ENCODE measurements at regions not wholly inside any gene's neighbourhood (a gene's known extent, or its start where the extent isn't known, plus 50 kb on each side); places are given as distances from the start of the nearest gene placed in this dataset.

DNA sequence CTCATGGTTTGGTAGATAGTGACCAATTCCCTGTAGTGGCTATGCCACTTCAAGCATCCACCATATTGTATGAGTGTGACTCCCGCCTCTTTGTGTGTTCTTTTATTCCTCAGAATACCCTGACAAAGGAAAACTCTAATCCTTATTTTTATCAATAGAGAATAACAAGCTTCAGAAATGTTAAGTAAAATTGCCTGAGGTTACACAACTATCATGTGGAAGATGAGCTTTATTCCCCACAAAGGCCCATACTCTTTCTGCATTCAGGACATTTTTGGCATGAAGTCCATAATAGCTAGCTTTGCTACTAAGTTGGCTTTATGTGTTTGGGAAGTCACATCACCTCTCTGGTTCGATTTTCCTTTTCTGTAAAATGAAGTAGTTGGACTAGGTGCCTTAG is 276.8 kb downstream of the PIK3C3 start:
- no peak for TF ChIP-seq POLR2A (IDR thresholded peaks at IDR 0.05; ENCODE audit: low read depth, low read length)
- FAIRE-seq (no peak), DNase-seq (ENCODE audit: insufficient read length) (no peak)

DNA sequence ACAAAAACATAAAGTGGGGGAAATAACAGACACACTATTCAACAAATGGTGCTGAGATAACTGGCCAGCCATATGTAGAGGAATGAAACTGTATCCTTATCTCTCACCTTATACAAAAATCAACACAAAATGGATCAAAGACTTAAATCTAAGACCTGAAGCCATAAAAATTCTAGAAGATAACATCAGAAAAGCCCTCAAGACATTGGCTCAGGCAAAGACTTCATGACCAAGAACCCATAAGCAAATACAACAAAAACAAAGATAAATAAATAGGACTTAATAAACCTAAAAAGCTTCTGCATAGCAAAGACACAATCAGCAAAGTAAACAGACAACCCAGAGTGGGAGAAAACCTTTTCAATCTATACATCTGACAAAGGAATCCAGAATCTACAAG is 278.9 kb downstream of the PIK3C3 start:
- DNase-seq (ENCODE audit: insufficient read length) (no peak), FAIRE-seq (no peak)
- TF ChIP-seq TAF1 (IDR thresholded peaks at IDR 0.05; ENCODE audit: borderline replicate concordance, low read depth, low read length) (no peak), POLR2A (IDR thresholded peaks at IDR 0.05; ENCODE audit: low read depth, low read length) (no peak), POLR2AphosphoS5 (IDR thresholded peaks at IDR 0.05; ENCODE audit: low read depth, low read length) (no peak)

DNA sequence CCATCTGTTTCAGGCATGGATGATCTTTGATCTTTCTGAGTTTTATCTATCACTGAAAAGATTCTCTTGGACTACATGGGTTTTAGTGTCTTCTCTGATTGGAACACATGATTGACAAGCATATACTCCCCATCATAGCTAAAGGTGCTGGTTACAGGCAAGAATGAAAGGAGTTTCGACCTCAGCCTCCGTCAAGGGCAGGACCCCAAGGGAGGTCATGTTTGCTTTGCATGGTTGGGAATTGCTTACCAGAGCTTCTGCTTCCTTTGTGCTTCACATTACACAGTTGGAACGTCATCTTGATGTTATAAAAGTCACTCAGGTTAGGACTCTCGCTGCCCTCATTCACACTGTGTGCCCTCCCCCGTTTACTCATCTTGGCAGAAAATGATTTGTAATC is 287.7 kb downstream of the PIK3C3 start:
- FAIRE-seq (no peak), DNase-seq (ENCODE audit: insufficient read length) (no peak)
- TF ChIP-seq POLR2A (IDR thresholded peaks at IDR 0.05; ENCODE audit: low read depth, low read length) (no peak), TAF1 (IDR thresholded peaks at IDR 0.05; ENCODE audit: borderline replicate concordance, low read depth, low read length) (no peak), POLR2AphosphoS5 (IDR thresholded peaks at IDR 0.05; ENCODE audit: low read depth, low read length) (no peak)

DNA sequence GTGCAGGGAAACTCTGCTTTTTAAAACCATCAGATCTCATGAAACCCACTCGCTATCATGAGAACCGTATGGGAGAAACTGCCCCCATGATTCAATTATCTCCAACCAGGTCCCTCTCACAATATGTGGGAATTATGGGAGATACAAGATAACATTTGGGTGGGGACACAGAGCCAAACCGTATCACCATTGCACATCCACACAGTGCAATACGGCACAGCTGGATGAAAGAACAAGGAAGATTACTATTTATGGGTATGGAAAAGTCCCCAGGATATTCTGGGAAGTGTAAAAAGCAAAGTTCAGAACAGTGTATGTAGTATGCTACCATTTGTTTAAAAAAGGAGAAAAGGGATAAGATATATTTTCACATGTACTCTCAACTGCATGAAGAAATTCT is 290.1 kb downstream of the PIK3C3 start:
- DNase-seq (ENCODE audit: insufficient read length) (no peak), FAIRE-seq (no peak)
- no peak for TF ChIP-seq TAF1 (IDR thresholded peaks at IDR 0.05; ENCODE audit: borderline replicate concordance, low read depth, low read length)
- TF ChIP-seq POLR2A (IDR thresholded peaks at IDR 0.05; ENCODE audit: low read depth, low read length): no peak
- TF ChIP-seq POLR2AphosphoS5 (IDR thresholded peaks at IDR 0.05; ENCODE audit: low read depth, low read length): no peak

DNA sequence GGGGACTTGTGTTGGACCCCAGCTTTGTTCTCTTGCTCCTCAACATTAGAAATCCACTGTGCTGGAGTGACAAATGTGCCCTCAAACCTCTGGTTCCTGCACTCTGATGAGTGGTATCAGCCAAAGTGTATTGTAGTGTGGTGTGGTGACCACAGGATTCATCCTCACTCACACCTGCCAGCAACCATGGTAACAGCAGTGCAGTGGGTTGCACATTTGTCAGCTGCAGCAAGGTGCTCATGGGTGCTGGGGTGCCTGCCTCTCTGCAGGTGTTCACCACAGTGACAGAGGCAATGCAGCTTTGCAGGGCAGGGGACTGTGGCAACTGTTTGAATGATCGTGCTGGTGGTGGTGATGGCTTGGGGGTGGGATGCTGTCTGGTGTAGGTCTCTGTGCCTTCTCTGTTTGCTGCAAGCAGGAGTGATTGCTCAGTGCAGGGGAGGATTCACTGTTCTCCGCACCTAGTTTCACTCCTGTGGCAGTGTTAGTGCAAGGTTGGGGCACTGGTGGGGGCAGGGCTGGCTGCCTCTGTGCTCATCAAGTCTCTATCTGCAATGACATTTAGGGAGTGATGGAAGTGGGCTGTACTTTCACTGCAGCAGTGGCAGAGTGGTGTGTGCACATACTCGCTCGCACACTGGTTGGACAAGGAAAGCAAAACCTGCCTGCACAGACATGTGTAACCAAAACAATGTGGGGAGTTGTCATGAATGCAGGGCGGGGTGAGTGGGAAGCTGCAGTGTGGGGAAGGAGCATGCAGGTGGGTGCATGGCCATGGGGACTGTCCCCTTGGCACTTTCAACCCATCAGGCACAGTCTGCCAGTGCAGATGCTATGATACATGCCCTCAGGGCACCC is 301.1 kb downstream of the PIK3C3 start:
- FAIRE-seq (no peak), DNase-seq (ENCODE audit: insufficient read length) (no peak)
- TF ChIP-seq TAF1 (IDR thresholded peaks at IDR 0.05; ENCODE audit: borderline replicate concordance, low read depth, low read length): no peak

DNA sequence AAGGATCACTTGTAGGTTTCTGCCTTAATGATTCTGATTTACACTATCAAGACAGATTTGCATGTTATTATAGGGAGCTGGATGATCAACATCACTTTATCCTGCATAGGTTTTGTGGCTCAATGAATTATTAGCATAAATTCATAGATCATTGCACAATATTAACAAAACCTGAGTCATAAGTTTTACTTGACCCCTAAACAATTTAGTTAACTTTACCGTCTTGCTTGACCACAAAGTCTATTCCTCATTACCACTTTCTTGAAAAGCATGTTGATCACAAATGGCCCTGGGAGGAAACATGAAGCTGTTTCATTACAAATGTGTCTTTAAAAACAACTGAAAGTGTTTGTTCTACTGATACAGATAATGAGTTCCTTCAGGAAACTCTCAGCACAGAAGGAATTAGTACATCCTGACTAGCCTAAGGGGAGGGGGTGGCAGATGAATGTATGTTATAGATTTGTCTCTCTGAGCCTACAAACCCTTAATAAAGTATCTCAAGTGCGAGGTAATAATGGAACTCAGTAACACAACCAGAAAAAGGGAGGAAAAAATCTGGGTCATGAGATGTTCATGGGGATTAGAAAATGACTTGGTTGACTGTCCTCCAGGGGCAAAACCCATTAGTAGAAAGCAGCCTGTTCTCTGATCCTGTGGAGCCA is 303.4 kb downstream of the PIK3C3 start:
- FAIRE-seq (no peak), DNase-seq (ENCODE audit: insufficient read length) (no peak)
- no peak for TF ChIP-seq POLR2A (IDR thresholded peaks at IDR 0.05; ENCODE audit: low read depth, low read length)
- TF ChIP-seq POLR2AphosphoS5 (IDR thresholded peaks at IDR 0.05; ENCODE audit: low read depth, low read length): no peak
- TF ChIP-seq TAF1 (IDR thresholded peaks at IDR 0.05; ENCODE audit: borderline replicate concordance, low read depth, low read length): no peak

DNA sequence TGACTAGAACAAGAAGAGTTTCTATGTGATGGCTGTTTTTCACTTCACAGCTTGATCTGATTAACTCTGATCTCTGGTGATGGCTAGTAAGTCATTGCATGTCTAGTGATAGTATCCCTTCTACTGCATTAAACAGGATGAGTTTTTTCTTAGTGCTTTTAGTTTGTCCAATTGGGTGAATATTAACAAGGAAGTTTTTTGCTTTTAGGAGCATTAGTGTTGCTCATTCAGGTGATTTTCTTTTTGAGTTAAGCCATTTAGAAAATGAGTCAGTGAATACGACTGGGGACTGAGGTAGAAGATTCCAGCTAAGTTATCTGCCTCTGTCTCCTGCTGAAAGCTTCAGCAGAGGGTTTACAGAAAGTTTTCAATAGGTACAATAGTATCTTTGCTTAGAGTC is 306.7 kb downstream of the PIK3C3 start:
- DNase-seq (ENCODE audit: insufficient read length) (no peak), FAIRE-seq (no peak)
- TF ChIP-seq POLR2A (IDR thresholded peaks at IDR 0.05; ENCODE audit: low read depth, low read length) (no peak), TAF1 (IDR thresholded peaks at IDR 0.05; ENCODE audit: borderline replicate concordance, low read depth, low read length) (no peak), POLR2AphosphoS5 (IDR thresholded peaks at IDR 0.05; ENCODE audit: low read depth, low read length) (no peak)

DNA sequence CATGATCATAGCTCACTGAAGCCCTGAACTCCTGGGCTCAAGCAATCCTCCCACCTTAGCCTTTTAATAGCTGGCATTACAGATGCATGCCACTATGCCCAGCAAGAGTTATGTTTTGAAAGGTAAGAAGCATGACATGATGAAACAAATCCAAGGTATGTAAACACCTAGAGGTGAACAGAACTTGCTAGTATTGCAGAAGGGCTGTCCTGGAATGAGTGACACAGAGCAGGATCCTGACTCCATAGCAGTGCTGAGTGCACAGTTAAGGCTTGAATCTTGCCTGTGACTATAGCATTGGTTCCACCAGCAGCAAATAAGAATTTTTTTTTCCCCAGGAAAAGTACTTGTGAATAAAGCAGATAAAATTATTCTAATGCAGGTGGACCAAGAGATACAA is 309.5 kb downstream of the PIK3C3 start:
- FAIRE-seq: no peak
- no peak for TF ChIP-seq POLR2A (IDR thresholded peaks at IDR 0.05; ENCODE audit: low read depth, low read length)
- TF ChIP-seq POLR2AphosphoS5 (IDR thresholded peaks at IDR 0.05; ENCODE audit: low read depth, low read length): no peak
- TF ChIP-seq TAF1 (IDR thresholded peaks at IDR 0.05; ENCODE audit: borderline replicate concordance, low read depth, low read length): no peak
- no peak for DNase-seq (ENCODE audit: insufficient read length)

DNA sequence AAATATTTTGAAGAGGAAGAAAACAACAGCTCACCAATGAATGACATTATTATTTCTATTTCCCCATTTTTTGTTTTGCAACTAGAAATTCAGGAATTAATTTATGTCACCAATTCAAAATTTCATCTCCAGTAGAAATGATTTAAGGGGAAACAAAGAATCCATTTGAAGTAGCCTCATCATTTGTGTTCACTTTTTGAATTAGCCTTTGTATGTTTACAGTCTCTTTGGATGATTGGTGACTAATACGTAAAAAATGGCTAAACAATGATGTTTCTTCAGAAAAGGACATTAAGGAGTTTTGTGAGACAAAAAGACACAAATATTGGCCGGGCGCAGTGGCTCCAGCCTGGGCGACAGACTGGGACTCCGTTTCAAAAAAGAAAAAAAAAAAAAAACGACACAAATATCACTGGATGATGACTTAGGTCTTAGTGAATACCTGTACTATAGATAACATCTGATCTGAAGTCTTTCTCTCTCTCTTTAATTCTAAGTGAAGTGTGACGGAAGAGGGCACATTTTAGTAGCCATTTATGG is 313.2 kb downstream of the PIK3C3 start:
- no peak for DNase-seq (ENCODE audit: insufficient read length)
- no peak for FAIRE-seq
- TF ChIP-seq POLR2A (IDR thresholded peaks at IDR 0.05; ENCODE audit: low read depth, low read length): no peak
- no peak for TF ChIP-seq TAF1 (IDR thresholded peaks at IDR 0.05; ENCODE audit: borderline replicate concordance, low read depth, low read length)
- TF ChIP-seq POLR2AphosphoS5 (IDR thresholded peaks at IDR 0.05; ENCODE audit: low read depth, low read length): no peak

DNA sequence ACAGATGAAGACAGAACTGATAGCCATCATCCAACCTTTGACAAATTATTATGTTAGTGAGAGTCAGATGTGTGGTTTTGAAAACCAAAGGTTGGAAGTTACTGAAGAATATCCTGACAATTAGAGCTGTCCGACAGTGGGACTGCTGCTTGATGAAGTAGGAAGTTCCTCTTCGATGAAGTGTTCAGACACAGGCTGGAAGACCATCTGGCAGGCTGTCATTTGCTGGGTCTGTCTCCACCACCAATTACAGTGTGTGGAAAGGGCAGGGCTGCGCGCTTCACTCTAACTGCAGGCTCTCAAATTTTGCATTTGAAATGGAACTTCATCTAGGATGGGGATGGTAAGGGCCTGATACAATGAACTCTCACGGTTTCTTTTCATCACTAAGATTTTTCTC is 313.8 kb downstream of the PIK3C3 start:
- TF ChIP-seq POLR2AphosphoS5 (IDR thresholded peaks at IDR 0.05; ENCODE audit: low read depth, low read length): no peak
- TF ChIP-seq POLR2A (IDR thresholded peaks at IDR 0.05; ENCODE audit: low read depth, low read length): no peak
- no peak for TF ChIP-seq TAF1 (IDR thresholded peaks at IDR 0.05; ENCODE audit: borderline replicate concordance, low read depth, low read length)
- FAIRE-seq (no peak), DNase-seq (ENCODE audit: insufficient read length) (no peak)

DNA sequence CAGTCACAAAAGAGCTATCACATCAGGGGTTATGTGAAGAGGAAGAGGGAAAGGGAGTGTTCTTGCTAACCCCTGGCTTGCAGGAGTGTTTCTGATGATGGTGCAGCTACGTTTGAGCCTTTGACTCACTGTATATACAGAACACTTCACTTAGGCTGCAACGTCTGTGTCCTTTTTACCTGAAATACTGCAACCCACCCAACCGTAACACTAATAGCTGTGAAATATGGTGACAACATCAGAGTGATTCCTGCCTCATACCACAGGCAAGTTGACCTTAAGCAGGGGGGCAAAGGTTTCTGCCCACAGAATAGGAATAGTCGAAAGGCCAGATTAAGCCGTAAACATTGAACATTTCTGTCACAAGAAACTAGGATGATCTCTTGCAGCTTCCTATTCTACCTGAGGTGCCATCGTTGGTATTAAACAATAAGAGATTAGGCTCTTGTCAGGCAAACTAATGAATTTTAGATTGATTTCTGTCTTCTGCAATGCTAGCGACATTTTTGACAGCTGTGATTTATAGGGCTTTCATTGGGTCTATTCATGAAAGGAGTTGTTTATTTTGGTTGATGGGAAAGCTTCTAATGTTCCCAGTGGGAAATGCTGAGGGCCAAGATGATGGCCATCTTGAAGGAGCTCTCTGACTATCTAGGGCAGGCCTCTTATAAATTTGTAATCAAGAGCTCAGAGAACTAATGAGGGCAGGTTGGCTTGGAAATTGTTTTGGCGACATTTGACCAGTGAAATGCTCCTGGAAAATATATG is 316.8 kb downstream of the PIK3C3 start:
- DNase-seq (ENCODE audit: insufficient read length) (no peak), FAIRE-seq (no peak)
- TF ChIP-seq TAF1 (IDR thresholded peaks at IDR 0.05; ENCODE audit: borderline replicate concordance, low read depth, low read length) (no peak), POLR2A (IDR thresholded peaks at IDR 0.05; ENCODE audit: low read depth, low read length) (no peak), POLR2AphosphoS5 (IDR thresholded peaks at IDR 0.05; ENCODE audit: low read depth, low read length) (no peak)

All from GM12892 (cell line).